OCI-LY1 (cell line): ENCODE measurements at regions not wholly inside any gene's neighbourhood (a gene's known extent, or its start where the extent isn't known, plus 50 kb on each side); places are given as distances from the start of the nearest gene placed in this dataset.

Source experiments
- H2AFZ ChIP-seq: fragments of 200-600 bp; sonication (generic), shearing (Covaris generic); 2 replicates; pipeline ENCODE4 v1.6.0; 2014; ENCODE audit warnings: antibody characterized with exemption, mild to moderate bottlenecking, low read length
- H3F3A ChIP-seq: fragments of 200-600 bp; sonication (generic), shearing (Covaris generic); 2 replicates; pipeline ENCODE4 v1.6.0; 2014; ENCODE audit warnings: mild to moderate bottlenecking, antibody characterized with exemption, low read length, moderate library complexity; ENCODE audit not compliant: insufficient read depth
- H3K27ac ChIP-seq: fragments of 200-600 bp; sonication (generic); 2 replicates; pipeline ENCODE4 v1.5.1; 2014; ENCODE audit warnings: low read length, mixed run types, mild to moderate bottlenecking, low read depth; ENCODE audit not compliant: poor library complexity, severe bottlenecking
- H3K27me3 ChIP-seq: fragments of 200-600 bp; sonication (generic); 2 replicates; pipeline ENCODE4 v1.6.0; 2014; ENCODE audit warnings: antibody characterized with exemption, mild to moderate bottlenecking, low read length, moderate library complexity; ENCODE audit not compliant: insufficient read depth
- H3K36me3 ChIP-seq: fragments of 200-600 bp; sonication (generic); 2 replicates; pipeline ENCODE4 v1.6.1; 2014; ENCODE audit warnings: mild to moderate bottlenecking, antibody characterized with exemption, low read length, moderate library complexity, mixed read lengths; ENCODE audit not compliant: insufficient read depth
- H3K4me1 ChIP-seq: fragments of 200-600 bp; sonication (generic); 2 replicates; pipeline ENCODE4 v1.5.1; 2014; ENCODE audit warnings: mild to moderate bottlenecking, low read length, moderate library complexity; ENCODE audit not compliant: insufficient read depth, severe bottlenecking
- H3K4me2 ChIP-seq: fragments of 200-600 bp; sonication (generic), shearing (Covaris generic); 2 replicates; pipeline ENCODE4 v1.6.1; 2014; ENCODE audit warnings: low read length
- H3K4me3 ChIP-seq: fragments of 200-600 bp; sonication (generic); 2 replicates; pipeline ENCODE4 v1.5.1; 2014; ENCODE audit warnings: low read length, low read depth, mild to moderate bottlenecking, mixed read lengths; ENCODE audit not compliant: poor library complexity, severe bottlenecking
- H3K79me2 ChIP-seq: fragments of 200-600 bp; shearing (Covaris generic); 2 replicates; pipeline ENCODE4 v1.6.1; 2016; ENCODE audit warnings: mixed run types, low read length, mixed read lengths; ENCODE audit not compliant: insufficient read depth
- H3K9ac ChIP-seq: fragments of 200-600 bp; sonication (generic), shearing (Covaris generic); 2 replicates; pipeline ENCODE4 v1.6.1; 2014; ENCODE audit warnings: mild to moderate bottlenecking, low read length, mixed read lengths
- H3K9me2 ChIP-seq: fragments of 200-600 bp; sonication (generic), shearing (Covaris generic); 2 replicates; pipeline ENCODE4 v1.6.1; 2014; ENCODE audit warnings: low read depth, mild to moderate bottlenecking, low read length, mixed read lengths
- H3K9me3 ChIP-seq: fragments of 200-600 bp; shearing (Covaris generic); 2 replicates; pipeline ENCODE4 v1.6.1; 2014; ENCODE audit warnings: low read length, mixed read lengths
- H4K20me1 ChIP-seq: fragments of 200-600 bp; sonication (generic), shearing (Covaris generic); 2 replicates; pipeline ENCODE4 v1.6.0; 2016; ENCODE audit warnings: mild to moderate bottlenecking, low read length; ENCODE audit not compliant: insufficient read depth
- CTCF ChIP-seq: fragments of 200-600 bp; sonication (generic), shearing (Covaris generic); IDR thresholded peaks from 2 replicates; pipeline ENCODE4 v1.5.1; 2017; ENCODE audit warnings: mild to moderate bottlenecking, antibody characterized with exemption, low read length, moderate library complexity, mixed read lengths
- EZH2 ChIP-seq: fragments of 200-600 bp; sonication (generic), shearing (Covaris generic); IDR thresholded peaks from 2 replicates; pipeline ENCODE4 v1.8.0; 2017; ENCODE audit warnings: borderline replicate concordance, mixed run types, mild to moderate bottlenecking, antibody characterized with exemption, low read length, moderate library complexity, mixed read lengths

GRCh38 chr20:51144476-51144875 lies 121.6 kb upstream of the KCNG1 start:
- H3F3A ChIP-seq, result no peaks in the 10 kb centered on the region
- no peaks in the 10 kb centered on the region for H3K36me3 ChIP-seq
- H3K4me1 ChIP-seq, result no peaks in the 10 kb centered on the region
- no peak overlapping the region for H3K4me2 ChIP-seq
- no peak overlapping the region for H3K27ac ChIP-seq
- peaks cover 4% of the 10 kb centered on the region; the same call in 1 of the 2 replicates for H3K27me3 ChIP-seq
- no peak overlapping the region for H2AFZ ChIP-seq
- H4K20me1 ChIP-seq, result no peaks in the 10 kb centered on the region
- H3K79me2 ChIP-seq, result no peaks in the 10 kb centered on the region
- H3K4me3 ChIP-seq, result no peak overlapping the region
- H3K9ac ChIP-seq, result no peak overlapping the region
- no peaks in the 10 kb centered on the region for H3K9me2 ChIP-seq
- no peaks in the 10 kb centered on the region for H3K9me3 ChIP-seq
- TF ChIP-seq EZH2, result no peak
- no peak for TF ChIP-seq CTCF

- no peaks in the 10 kb centered on the region for H3K9me2 ChIP-seq
- TF ChIP-seq CTCF, result no peak
- TF ChIP-seq EZH2, result no peak
- no peaks in the 10 kb centered on the region for H3K4me1 ChIP-seq
- no peaks in the 10 kb centered on the region for H3K9me3 ChIP-seq
- H3F3A ChIP-seq, result no peaks in the 10 kb centered on the region
- no peak overlapping the region for H2AFZ ChIP-seq
- H3K27me3 ChIP-seq, result peaks cover 5% of the 10 kb centered on the region; the same call in 1 of the 2 replicates
- no peak overlapping the region for H3K9ac ChIP-seq
- H4K20me1 ChIP-seq, result no peaks in the 10 kb centered on the region
- no peaks in the 10 kb centered on the region for H3K36me3 ChIP-seq
- no peak overlapping the region for H3K27ac ChIP-seq
- H3K4me3 ChIP-seq, result no peak overlapping the region
- no peaks in the 10 kb centered on the region for H3K79me2 ChIP-seq
- H3K4me2 ChIP-seq, result no peak overlapping the region
Observed at GRCh38 chr20:51143652-51144051, 120.7 kb upstream of the KCNG1 start.

GRCh38 chr20:51142448-51142847 lies 119.5 kb upstream of the KCNG1 start:
- no peaks in the 10 kb centered on the region for H3K9me3 ChIP-seq
- no peak overlapping the region for H3K4me3 ChIP-seq
- H3K4me2 ChIP-seq, result no peak overlapping the region
- no peak overlapping the region for H3K27ac ChIP-seq
- no peaks in the 10 kb centered on the region for H3F3A ChIP-seq
- no peak overlapping the region for H3K9ac ChIP-seq
- peaks cover 7% of the 10 kb centered on the region; the same call in 1 of the 2 replicates for H3K27me3 ChIP-seq
- no peaks in the 10 kb centered on the region for H3K79me2 ChIP-seq
- TF ChIP-seq EZH2 (no peak), CTCF (no peak)
- H3K36me3 ChIP-seq, result no peaks in the 10 kb centered on the region
- no peaks in the 10 kb centered on the region for H3K9me2 ChIP-seq
- H2AFZ ChIP-seq, result no peak overlapping the region
- no peaks in the 10 kb centered on the region for H4K20me1 ChIP-seq
- no peaks in the 10 kb centered on the region for H3K4me1 ChIP-seq
